K562 (cell line): ENCODE measurements at regions not wholly inside any gene's neighbourhood (a gene's known extent, or its start where the extent isn't known, plus 50 kb on each side); places are given as distances from the start of the nearest gene placed in this dataset.
"Not testable (repeated sequence)": the region's sequence is repeated elsewhere in the genome, so short reads cannot be mapped to it uniquely, and the experiment has no call there.

Source experiments
- ATAC-seq: fragments of 200-7000 bp; cut with Tn5 transposase; 3 replicates; pipeline ENCODE4 v1.9.1; 2020; ENCODE audit warnings: moderate library complexity
- BruUV-seq: library from RNA; stranded (reverse); fragments of 400-500 nt; replicated peaks from 2 replicates; lab custom pipeline; 2021; lab: Mats Ljungman, UMichigan
- CTCF ChIA-PET: fragments of 300-600 bp; formaldehyde crosslinking; extraction: SDS; loops from one replicate; lab custom pipeline; 2021; ENCODE audit warnings: low intra/inter-chr PET ratio; lab: Yijun Ruan, JAX
- POLR2A ChIA-PET: fragments of 300-600, 350-650 bp; sonication (Branson Sonifier 250); formaldehyde crosslinking; extraction: SDS; loops from one replicate; lab custom pipeline; 2021; ENCODE audit warnings: antibody characterized with exemption, inconsistent platforms; lab: Yijun Ruan, JAX
- DNase-seq, 4 experiments: peaks; one replicate each; pipeline versions ENCODE4 v3.0.0 to v3.0.0-alpha.2; 2011 to 2018; ENCODE audit warnings: low spot score in 3 of 4, mixed read lengths in 3 of 4; ENCODE audit errors: extremely low read depth in 1 of 4
- FAIRE-seq: peaks from 2 replicates; lab custom pipeline; 2011; peaks lifted over from hg19 to GRCh38; lab: Jason Lieb, UNC
- H2AFZ ChIP-seq: 2 replicates; pipeline ENCODE4 v1.6.0; 2011; ENCODE audit warnings: low read depth, low read length, control low read depth, inconsistent platforms
- H3K27ac ChIP-seq: fragments of 200-600 bp; 3 replicates; pipeline ENCODE4 v1.8.0; 2011; ENCODE audit warnings: low read depth, mild to moderate bottlenecking, control low read depth, inconsistent platforms, low read length, moderate library complexity, mixed read lengths; ENCODE audit errors: extremely low read depth
- H3K27me3 ChIP-seq, 2 experiments: fragments of 300-600 bp in 1 of 2; 2 replicates in 1 of 2; 3 replicates in 1 of 2; pipeline versions ENCODE4 v1.6.0 to v1.8.0; 2011; ENCODE audit warnings: inconsistent platforms in 2 of 2, low read length in 2 of 2, mild to moderate bottlenecking in 1 of 2, mixed read lengths in 1 of 2, moderate library complexity in 1 of 2; ENCODE audit not compliant: control insufficient read depth in 2 of 2, insufficient read depth in 2 of 2
- H3K36me3 ChIP-seq: fragments of 300-600 bp; 3 replicates; pipeline ENCODE4 v1.8.0; 2011; ENCODE audit warnings: mild to moderate bottlenecking, low read length, inconsistent platforms; ENCODE audit not compliant: control insufficient read depth, insufficient read depth
- H3K4me1 ChIP-seq, 2 experiments: fragments of 200-600 bp in 1 of 2; replicated peaks in 1 of 2; 2 replicates in 1 of 2; 3 replicates in 1 of 2; pipeline versions ENCODE4 v1.5.1 to v1.8.0; 2011; ENCODE audit warnings: inconsistent platforms in 2 of 2, low read length in 2 of 2, mild to moderate bottlenecking in 1 of 2, mixed read lengths in 1 of 2, moderate library complexity in 1 of 2; ENCODE audit not compliant: control insufficient read depth in 2 of 2, insufficient read depth in 2 of 2
- H3K4me2 ChIP-seq: 2 replicates; pipeline ENCODE4 v1.6.1; 2011; ENCODE audit warnings: low read length, control low read depth, inconsistent platforms, mixed read lengths; ENCODE audit not compliant: insufficient read depth
- H3K4me3 ChIP-seq: fragments of 200-600 bp; sonication (generic), shearing (Covaris generic); 2 replicates; pipeline ENCODE4 v1.5.1; 2016; ENCODE audit warnings: control low read depth, inconsistent platforms
- H3K79me2 ChIP-seq: fragments of 200-600 bp; 3 replicates; pipeline ENCODE4 v1.8.0; 2011; ENCODE audit warnings: low read length, inconsistent platforms; ENCODE audit not compliant: control insufficient read depth, insufficient read depth
- H3K9ac ChIP-seq, 2 experiments: 2 replicates each; pipeline versions ENCODE4 v1.6.0 to v1.6.1; 2011; ENCODE audit warnings: low read depth in 2 of 2, low read length in 2 of 2, control low read depth in 1 of 2, inconsistent platforms in 1 of 2, mild to moderate bottlenecking in 1 of 2, mixed read lengths in 1 of 2; ENCODE audit not compliant: insufficient read depth in 1 of 2
- H3K9me1 ChIP-seq: one replicate; pipeline ENCODE4 v1.6.0; 2011; ENCODE audit warnings: inconsistent platforms, mild to moderate bottlenecking, low read length, moderate library complexity; ENCODE audit not compliant: control insufficient read depth, insufficient read depth
- H3K9me3 ChIP-seq: replicated peaks from 2 replicates; pipeline ENCODE4 v1.5.1; 2011; ENCODE audit warnings: low read depth, low read length, inconsistent platforms; ENCODE audit not compliant: control insufficient read depth, insufficient read depth
- H4K20me1 ChIP-seq: replicated peaks from 2 replicates; pipeline ENCODE4 v1.6.1; 2011; ENCODE audit warnings: low read length, inconsistent platforms, mixed read lengths; ENCODE audit not compliant: control insufficient read depth, insufficient read depth
- WGBS: fragments of 100-300 bp; shearing (Covaris generic); methylation state at CpG from one replicate; pipeline ENCODE4 v1.1.6; 2016; ENCODE audit warnings: low coverage, mixed read lengths; ENCODE audit not compliant: insufficient coverage; ENCODE audit errors: missing lambda C conversion rate; 5-methylcytosine and 5-hydroxymethylcytosine counted together
- in situ Hi-C: fragments of 300-500 bp; cut with MboI; formaldehyde crosslinking; loops from 4 replicates; pipeline ENCODE4 v1.15.0; 2018; ENCODE audit warnings: inconsistent platforms, mixed read lengths
- intact Hi-C: fragments of 100-400 bp; cut with micrococcal nuclease; formaldehyde crosslinking; loops from 2 replicates; pipeline ENCODE4 v1.14.2; 2022

GRCh38 chr1:221284991-221285390 is 405.7 kb downstream of the HLX start:
- intact Hi-C loops, FAIRE-seq, H3K36me3 ChIP-seq, H3K9ac ChIP-seq, H3K4me2 ChIP-seq, H2AFZ ChIP-seq, H3K27me3 ChIP-seq, H3K9me3 ChIP-seq, H3K9me1 ChIP-seq, H3K79me2 ChIP-seq, in situ Hi-C loops, H3K4me1 ChIP-seq, CTCF ChIA-PET, POLR2A ChIA-PET, H3K4me3 ChIP-seq, H3K27ac ChIP-seq, ATAC-seq, DNase-seq, BruUV-seq, H4K20me1 ChIP-seq: not testable (repeated sequence)
- WGBS, result 0% methylated on average over 14 of the region's 14 CpGs

GRCh38 chr1:221285458-221286210 is 406.4 kb downstream of the HLX start:
- WGBS, result 10% methylated on average over 39 of the region's 45 CpGs
- H3K9me3 ChIP-seq, H2AFZ ChIP-seq, H3K4me3 ChIP-seq, H3K9me1 ChIP-seq, H3K79me2 ChIP-seq, H3K27ac ChIP-seq, in situ Hi-C loops, BruUV-seq, intact Hi-C loops, POLR2A ChIA-PET, FAIRE-seq, H3K4me1 ChIP-seq, H3K9ac ChIP-seq, DNase-seq, CTCF ChIA-PET, ATAC-seq, H3K27me3 ChIP-seq, H4K20me1 ChIP-seq, H3K4me2 ChIP-seq, H3K36me3 ChIP-seq: not testable (repeated sequence)
